ENCODE measurements at regions not wholly inside any gene's neighbourhood (a gene's known extent, or its start where the extent isn't known, plus 50 kb on each side); places are given as distances from the start of the nearest gene placed in this dataset.

DNA sequence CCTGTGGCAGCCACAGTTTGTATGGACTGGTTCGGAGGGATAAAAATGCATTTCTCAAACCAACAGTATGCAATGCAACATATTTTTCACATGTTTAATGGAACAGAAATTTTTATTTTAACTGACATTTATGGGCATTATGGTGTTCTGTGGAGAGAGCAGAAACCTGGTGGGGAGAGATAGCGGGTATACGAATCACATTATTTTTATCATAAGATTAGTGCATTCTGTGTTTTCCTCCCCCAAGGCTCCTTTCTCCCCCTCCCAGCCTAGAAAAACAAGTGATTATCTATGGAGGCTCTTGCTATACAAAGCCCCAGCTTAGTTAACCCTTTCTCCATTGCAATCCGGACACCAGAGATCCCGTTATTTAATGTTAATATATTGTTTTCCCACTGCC, 289.8 kb upstream of the PIK3C3 start:
- FAIRE-seq, result no peak
- H3K4me3 ChIP-seq (ENCODE audit: low read depth, low read length), result no peak overlapping the region
- no peak for DNase-seq (ENCODE audit: low read depth)
- no peaks in the 10 kb centered on the region for H3K27me3 ChIP-seq (ENCODE audit: control insufficient read depth, insufficient read depth, low read length)
- TF ChIP-seq, protein P1, sequence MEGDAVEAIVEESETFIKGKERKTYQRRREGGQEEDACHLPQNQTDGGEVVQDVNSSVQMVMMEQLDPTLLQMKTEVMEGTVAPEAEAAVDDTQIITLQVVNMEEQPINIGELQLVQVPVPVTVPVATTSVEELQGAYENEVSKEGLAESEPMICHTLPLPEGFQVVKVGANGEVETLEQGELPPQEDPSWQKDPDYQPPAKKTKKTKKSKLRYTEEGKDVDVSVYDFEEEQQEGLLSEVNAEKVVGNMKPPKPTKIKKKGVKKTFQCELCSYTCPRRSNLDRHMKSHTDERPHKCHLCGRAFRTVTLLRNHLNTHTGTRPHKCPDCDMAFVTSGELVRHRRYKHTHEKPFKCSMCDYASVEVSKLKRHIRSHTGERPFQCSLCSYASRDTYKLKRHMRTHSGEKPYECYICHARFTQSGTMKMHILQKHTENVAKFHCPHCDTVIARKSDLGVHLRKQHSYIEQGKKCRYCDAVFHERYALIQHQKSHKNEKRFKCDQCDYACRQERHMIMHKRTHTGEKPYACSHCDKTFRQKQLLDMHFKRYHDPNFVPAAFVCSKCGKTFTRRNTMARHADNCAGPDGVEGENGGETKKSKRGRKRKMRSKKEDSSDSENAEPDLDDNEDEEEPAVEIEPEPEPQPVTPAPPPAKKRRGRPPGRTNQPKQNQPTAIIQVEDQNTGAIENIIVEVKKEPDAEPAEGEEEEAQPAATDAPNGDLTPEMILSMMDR (IDR thresholded peaks at IDR 0.05; ENCODE audit: insufficient read depth, low read length, severe bottlenecking), result no peak
- no peaks in the 10 kb centered on the region for H3K36me3 ChIP-seq (ENCODE audit: control insufficient read depth, insufficient read depth, low read length)

DNA sequence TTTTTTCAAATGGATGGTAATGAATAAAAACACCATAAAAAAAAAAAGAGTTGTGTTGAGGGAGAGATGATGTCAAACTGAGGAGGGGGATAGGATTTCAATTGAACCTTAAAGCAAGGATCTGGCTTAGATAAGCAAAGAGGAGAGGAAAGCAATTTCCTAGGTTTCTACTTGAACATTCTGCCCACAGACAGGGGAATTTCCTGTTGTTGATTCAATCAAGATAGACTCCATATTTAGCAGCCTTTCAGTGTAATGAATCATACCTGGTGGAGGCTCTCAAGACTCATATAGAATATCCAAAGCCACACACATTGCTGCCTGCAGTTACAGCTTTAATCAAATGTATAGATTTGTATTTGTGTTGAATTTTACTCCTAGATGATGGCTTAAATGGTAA, 294.4 kb upstream of the PIK3C3 start:
- TF ChIP-seq, protein P1 (IDR thresholded peaks at IDR 0.05; ENCODE audit: insufficient read depth, low read length, severe bottlenecking), result no peak
- Histone ChIP-seq H3K27me3 (ENCODE audit: control insufficient read depth, insufficient read depth, low read length) (no peaks in the 10 kb centered on the region), H3K4me3 (ENCODE audit: low read depth, low read length) (no peak overlapping the region), H3K36me3 (ENCODE audit: control insufficient read depth, insufficient read depth, low read length) (no peaks in the 10 kb centered on the region)
- FAIRE-seq, result no peak
- DNase-seq (ENCODE audit: low read depth), result peak; percentile 82

DNA sequence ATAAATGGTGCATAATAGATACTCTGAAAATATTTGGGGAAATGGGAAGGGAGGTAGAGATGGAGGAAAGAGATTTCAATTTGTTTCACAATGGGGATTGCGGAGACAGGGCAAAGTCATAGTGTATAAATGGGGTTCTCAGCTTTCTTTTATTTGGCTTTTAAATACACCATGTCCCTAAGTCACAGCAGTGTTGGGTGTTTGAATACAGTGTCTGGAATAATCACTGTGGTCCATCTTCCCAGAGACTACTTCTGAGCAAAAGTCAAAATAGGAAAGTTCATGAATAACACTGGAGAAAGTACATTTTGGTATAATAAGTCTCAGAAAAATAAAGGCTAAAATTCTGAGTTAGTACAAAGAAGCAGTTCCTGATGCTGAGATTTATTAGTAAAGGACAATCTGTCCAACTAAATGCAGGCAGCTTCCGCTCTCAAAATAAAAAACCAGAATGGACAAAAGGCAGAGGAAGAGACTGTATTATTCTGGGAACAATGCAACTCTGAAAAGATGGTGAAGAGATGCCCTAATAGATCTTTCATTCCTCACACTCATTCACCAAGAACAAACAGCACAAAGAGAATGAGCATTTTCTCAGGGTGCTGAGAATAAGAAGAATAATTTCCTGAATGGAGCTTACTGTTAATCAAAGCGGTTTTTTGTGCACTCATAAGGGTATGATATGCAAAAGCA, 295.4 kb upstream of the PIK3C3 start:
- FAIRE-seq (no peak), DNase-seq (ENCODE audit: low read depth) (no peak)
- Histone ChIP-seq H3K27me3 (ENCODE audit: control insufficient read depth, insufficient read depth, low read length) (no peaks in the 10 kb centered on the region), H3K36me3 (ENCODE audit: control insufficient read depth, insufficient read depth, low read length) (no peaks in the 10 kb centered on the region), H3K4me3 (ENCODE audit: low read depth, low read length) (no peak overlapping the region)
- TF ChIP-seq, protein P1 (IDR thresholded peaks at IDR 0.05; ENCODE audit: insufficient read depth, low read length, severe bottlenecking), result no peak

DNA sequence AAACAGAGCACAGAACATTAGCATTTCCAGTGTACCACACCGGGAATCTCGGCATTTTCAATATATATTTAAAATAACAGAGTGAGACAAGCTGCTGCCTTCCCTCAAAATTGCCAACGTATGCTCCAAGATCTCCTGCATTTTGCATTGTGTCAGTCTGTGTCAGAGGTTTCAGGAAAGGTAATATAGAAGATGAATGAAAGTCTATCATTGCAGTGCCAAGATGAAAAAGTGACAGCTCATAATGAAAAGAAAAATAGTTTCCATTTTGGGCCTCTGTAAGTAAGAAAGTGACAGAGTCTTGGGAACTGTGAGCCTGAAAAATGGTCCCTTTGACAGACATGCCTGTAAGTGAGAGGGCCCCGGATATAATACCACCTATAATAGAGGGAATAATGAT, 297.8 kb upstream of the PIK3C3 start:
- no peak for FAIRE-seq

DNA sequence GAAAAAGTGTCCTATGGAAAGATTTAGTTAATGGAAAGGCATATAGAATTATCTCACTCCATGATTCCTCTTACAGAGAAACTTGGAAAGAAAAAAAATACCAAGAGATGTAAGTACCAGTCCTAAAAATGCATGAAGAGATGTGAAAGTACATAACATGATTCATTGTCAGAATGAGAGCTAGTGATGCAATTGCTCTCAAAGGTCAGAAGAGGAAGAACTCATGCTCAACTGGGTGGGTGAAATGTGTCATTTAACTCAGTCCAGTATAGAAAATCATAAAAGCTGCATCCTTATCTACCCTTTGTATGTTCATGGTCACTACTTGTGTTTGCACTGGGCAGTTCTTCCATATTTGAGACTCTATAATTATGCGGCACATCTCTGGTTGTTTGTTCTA, 300.0 kb upstream of the PIK3C3 start:
- peak; percentile 62 for DNase-seq (ENCODE audit: low read depth)
- no peak overlapping the region for H3K4me3 ChIP-seq (ENCODE audit: low read depth, low read length)
- TF ChIP-seq, protein P1 (IDR thresholded peaks at IDR 0.05; ENCODE audit: insufficient read depth, low read length, severe bottlenecking), result no peak
- no peak for FAIRE-seq
- H3K36me3 ChIP-seq (ENCODE audit: control insufficient read depth, insufficient read depth, low read length), result no peaks in the 10 kb centered on the region
- no peaks in the 10 kb centered on the region for H3K27me3 ChIP-seq (ENCODE audit: control insufficient read depth, insufficient read depth, low read length)

More for the DNA sequence above, 297.8 kb upstream of the PIK3C3 start:
- TF ChIP-seq, protein P1 (IDR thresholded peaks at IDR 0.05; ENCODE audit: insufficient read depth, low read length, severe bottlenecking), result no peak
- H3K4me3 ChIP-seq (ENCODE audit: low read depth, low read length), result no peak overlapping the region
- no peak for DNase-seq (ENCODE audit: low read depth)
- no peaks in the 10 kb centered on the region for H3K36me3 ChIP-seq (ENCODE audit: control insufficient read depth, insufficient read depth, low read length)
- H3K27me3 ChIP-seq (ENCODE audit: control insufficient read depth, insufficient read depth, low read length), result no peaks in the 10 kb centered on the region

DNA sequence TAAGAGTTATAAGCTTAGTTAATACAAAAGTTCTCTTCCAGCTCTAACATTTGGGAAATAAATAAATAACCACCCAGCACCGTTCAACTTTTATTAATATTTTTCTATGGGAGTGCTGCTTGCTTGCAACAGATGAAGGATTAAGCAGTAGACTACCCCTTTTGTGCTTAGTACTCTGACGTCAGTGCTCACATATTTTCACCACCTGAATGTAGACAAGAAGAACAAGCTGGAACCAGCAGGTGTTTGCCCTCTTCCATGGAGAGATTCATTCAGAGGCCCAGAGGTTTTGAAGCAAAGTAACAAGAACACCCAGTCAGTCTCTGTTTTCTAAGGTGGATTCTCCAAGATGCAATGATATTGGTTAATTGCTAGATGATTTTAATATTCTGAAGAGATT, 307.1 kb upstream of the PIK3C3 start:
- Histone ChIP-seq H3K27me3 (ENCODE audit: control insufficient read depth, insufficient read depth, low read length) (no peaks in the 10 kb centered on the region), H3K4me3 (ENCODE audit: low read depth, low read length) (no peak overlapping the region), H3K36me3 (ENCODE audit: control insufficient read depth, insufficient read depth, low read length) (no peaks in the 10 kb centered on the region)
- no peak for FAIRE-seq
- peak; percentile 77 for DNase-seq (ENCODE audit: low read depth)
- TF ChIP-seq, protein P1 (IDR thresholded peaks at IDR 0.05; ENCODE audit: insufficient read depth, low read length, severe bottlenecking), result no peak

Measured in bronchial epithelial cell (primary cell).